Naive thymus-derived CD4-positive, alpha-beta T cell (primary cell): ENCODE measurements at regions not wholly inside any gene's neighbourhood (a gene's known extent, or its start where the extent isn't known, plus 50 kb on each side); places are given as distances from the start of the nearest gene placed in this dataset.
"Not testable (repeated sequence)": the region's sequence is repeated elsewhere in the genome, so short reads cannot be mapped to it uniquely, and the experiment has no call there.

ENCODE experiments used
- ATAC-seq: fragments of 150-1000 bp; cut with Tn5 transposase; 2 replicates; pipeline ENCODE4 v1.10.0; 2021; ENCODE audit warnings: mild to moderate bottlenecking, moderate library complexity
- CTCF ChIA-PET: fragments of 350-600 bp; sonication (Branson Sonifier 250); formaldehyde crosslinking; loops from one replicate; lab custom pipeline; 2021; ENCODE audit warnings: antibody characterized with exemption; lab: Charles Lee
- POLR2A ChIA-PET: fragments of 350-600 bp; sonication (Branson Sonifier 250); formaldehyde crosslinking; loops from one replicate; lab custom pipeline; 2021; ENCODE audit warnings: antibody characterized with exemption, inconsistent platforms; lab: Charles Lee
- DNase-seq, 9 donors: peaks; one replicate each; pipeline versions ENCODE4 v3.0.0 to v3.0.0-alpha.2; 2020 to 2022; ENCODE audit warnings: mixed read lengths in 1 of 9
- H3K27ac ChIP-seq: one replicate; pipeline ENCODE4 v1.7.0; 2013; ENCODE audit warnings: mild to moderate bottlenecking, low read depth, low read length, moderate library complexity
- H3K27me3 ChIP-seq, 2 donors: one replicate each; pipeline ENCODE4 v1.7.0; 2013; ENCODE audit warnings: low read length in 2 of 2, mild to moderate bottlenecking in 2 of 2, moderate library complexity in 2 of 2; ENCODE audit not compliant: control insufficient read depth in 2 of 2, insufficient read depth in 2 of 2
- H3K36me3 ChIP-seq, 3 experiments: 1 replicate in 2 of 3; 2 replicates in 1 of 3; pipeline ENCODE4 v1.7.0; 2013; ENCODE audit warnings: low read length in 3 of 3, mild to moderate bottlenecking in 3 of 3, moderate library complexity in 1 of 3; ENCODE audit not compliant: insufficient read depth in 3 of 3, control insufficient read depth in 2 of 3
- H3K4me1 ChIP-seq, 2 donors: one replicate each; pipeline ENCODE4 v1.7.0; 2013; ENCODE audit warnings: low read length in 2 of 2, mild to moderate bottlenecking in 2 of 2, moderate library complexity in 1 of 2; ENCODE audit not compliant: control insufficient read depth in 2 of 2, insufficient read depth in 2 of 2
- H3K4me3 ChIP-seq: 2 replicates; pipeline ENCODE4 v1.7.0; 2013; ENCODE audit warnings: mild to moderate bottlenecking, low read length
- H3K9me3 ChIP-seq, 3 experiments: 1 replicate in 2 of 3; 2 replicates in 1 of 3; pipeline ENCODE4 v1.7.0; 2013; ENCODE audit warnings: low read length in 3 of 3; ENCODE audit not compliant: control insufficient read depth in 2 of 3
- H3K27ac Mint-ChIP-seq, 9 donors: one replicate each; pipeline ENCODE4 v1.8.0; 2020 to 2022; ENCODE audit warnings: mixed read lengths in 9 of 9, mild to moderate bottlenecking in 8 of 9, moderate library complexity in 5 of 9, inconsistent platforms in 2 of 9
- H3K27me3 Mint-ChIP-seq, 5 donors: one replicate each; pipeline ENCODE4 v1.8.0; 2021 to 2022; ENCODE audit warnings: mixed read lengths in 5 of 5, mild to moderate bottlenecking in 1 of 5
- H3K36me3 Mint-ChIP-seq, 5 donors: one replicate each; pipeline ENCODE4 v1.8.0; 2020 to 2022; ENCODE audit warnings: mixed read lengths in 5 of 5, mild to moderate bottlenecking in 3 of 5, inconsistent platforms in 1 of 5
- H3K4me1 Mint-ChIP-seq, 7 donors: one replicate each; pipeline ENCODE4 v1.8.0; 2020 to 2022; ENCODE audit warnings: mixed read lengths in 7 of 7, mild to moderate bottlenecking in 3 of 7, inconsistent platforms in 1 of 7
- H3K4me3 Mint-ChIP-seq, 10 donors: one replicate each; pipeline ENCODE4 v1.8.0; 2020 to 2022; ENCODE audit warnings: mild to moderate bottlenecking in 10 of 10, mixed read lengths in 10 of 10, moderate library complexity in 6 of 10, inconsistent platforms in 2 of 10
- H3K9me3 Mint-ChIP-seq, 11 donors: one replicate each; pipeline ENCODE4 v1.8.0; 2020 to 2022; ENCODE audit warnings: mixed read lengths in 11 of 11, mild to moderate bottlenecking in 4 of 11, inconsistent platforms in 1 of 11, moderate library complexity in 1 of 11
- intact Hi-C, 2 donors: fragments of 100-400 bp; cut with micrococcal nuclease; formaldehyde crosslinking; loops; one replicate each; pipeline ENCODE4 v1.15.1; 2023

DNA sequence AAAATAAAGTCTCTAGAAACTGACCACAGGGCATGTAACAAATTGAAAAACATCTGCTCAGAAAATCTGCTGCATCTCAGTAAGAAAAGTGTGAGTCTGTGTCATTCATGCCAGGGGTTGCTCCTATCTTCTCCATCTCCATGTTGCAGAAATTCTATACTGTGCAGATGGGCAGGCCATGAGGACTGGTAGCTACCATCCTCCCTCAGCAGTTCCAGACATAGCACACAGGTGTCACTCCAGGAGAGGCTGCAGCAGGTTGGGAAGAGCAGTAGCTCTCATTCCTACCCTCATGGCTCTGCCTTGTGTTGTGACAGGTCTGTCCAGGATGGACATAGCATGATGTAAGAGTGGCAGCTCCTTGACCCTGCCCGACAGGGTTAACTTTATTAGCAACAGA is 173.4 kb downstream of the NDUFS4 start:
- Histone ChIP-seq H3K9me3 (no peaks in the 10 kb centered on the region), H3K4me3 (no peak overlapping the region), H3K27ac (no peak overlapping the region), H3K36me3 (no peaks in the 10 kb centered on the region), H3K27me3 (no peaks in the 10 kb centered on the region), H3K4me1 (no peaks in the 10 kb centered on the region)
- peaks cover 4 to 27% (median 11%) of the 10 kb centered on the region in 5 donors for H3K27me3 Mint-ChIP-seq
- intact Hi-C loops, result no loop called here
- H3K27ac Mint-ChIP-seq, result no peak overlapping the region
- DNase-seq (no peak), ATAC-seq (no peak)
- H3K4me3 Mint-ChIP-seq, result no peak overlapping the region
- ChIA-PET CTCF (no interaction called here), POLR2A (no interaction called here)
- H3K4me1 Mint-ChIP-seq, result peaks cover 0 to 8% (median 0%) of the 10 kb centered on the region in 7 donors
- H3K36me3 Mint-ChIP-seq, result peaks cover 0 to 4% (median 0%) of the 10 kb centered on the region in 5 donors
- H3K9me3 Mint-ChIP-seq, result peaks cover 0 to 27% (median 7%) of the 10 kb centered on the region in 11 donors

- Histone ChIP-seq H3K36me3 (no peaks in the 10 kb centered on the region), H3K9me3 (no peaks in the 10 kb centered on the region), H3K27me3 (no peaks in the 10 kb centered on the region), H3K4me1 (no peaks in the 10 kb centered on the region), H3K27ac (no peak overlapping the region), H3K4me3 (no peak overlapping the region)
- ChIA-PET CTCF (interaction anchor here (0.6 kb wide), 1 partner anchor 10 kb away, joined by 4 read pairs; no protein-coding TSS in a partner anchor), POLR2A (no interaction called here)
- Mint-ChIP-seq H3K9me3 (peaks cover 4 to 38% (median 15%) of the 10 kb centered on the region in 11 donors), H3K27me3 (peaks cover 4 to 28% (median 21%) of the 10 kb centered on the region in 5 donors), H3K4me3 (no peak overlapping the region), H3K36me3 (peaks cover 0 to 4% (median 0%) of the 10 kb centered on the region in 5 donors), H3K27ac (no peak overlapping the region), H3K4me1 (no peaks in the 10 kb centered on the region)
- ATAC-seq (no peak), DNase-seq (no peak)
- intact Hi-C loops, result no loop called here
Observed at GRCh38 chr5:53738105-53738504, 177.7 kb downstream of the NDUFS4 start.

DNA sequence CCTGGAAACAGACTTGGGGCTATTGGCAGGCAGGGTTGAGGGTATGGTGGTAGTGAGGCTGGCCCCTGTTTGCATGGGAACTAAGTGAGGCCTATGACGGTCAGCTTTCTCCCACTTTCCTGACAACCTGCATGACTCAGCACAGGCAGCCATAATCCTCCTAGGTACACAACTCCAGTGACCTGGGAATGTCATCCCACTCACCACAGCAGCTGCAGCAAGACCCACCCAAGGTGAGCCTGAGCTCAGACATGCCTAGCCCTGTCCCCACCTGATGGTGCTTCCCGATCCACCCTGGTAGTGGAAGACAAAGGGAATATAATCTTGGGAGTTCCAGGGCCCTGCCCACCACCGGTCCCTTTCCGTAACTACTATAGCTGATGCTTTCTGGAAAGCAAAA is 178.7 kb downstream of the NDUFS4 start:
- H3K9me3 Mint-ChIP-seq, result peaks cover 4 to 43% (median 15%) of the 10 kb centered on the region in 11 donors
- H3K36me3 ChIP-seq, result no peaks in the 10 kb centered on the region
- no peaks in the 10 kb centered on the region for H3K27me3 ChIP-seq
- H3K4me1 Mint-ChIP-seq, result no peaks in the 10 kb centered on the region
- ChIA-PET CTCF (no interaction called here), POLR2A (no interaction called here)
- H3K9me3 ChIP-seq, result no peaks in the 10 kb centered on the region
- DNase-seq, result no peak
- no peak overlapping the region for H3K27ac ChIP-seq
- no peak overlapping the region for H3K27ac Mint-ChIP-seq
- peaks cover 2 to 28% (median 21%) of the 10 kb centered on the region in 5 donors for H3K27me3 Mint-ChIP-seq
- no peak for ATAC-seq
- no peak overlapping the region for H3K4me3 ChIP-seq
- no peak overlapping the region for H3K4me3 Mint-ChIP-seq
- intact Hi-C loops, result no loop called here
- H3K36me3 Mint-ChIP-seq, result peaks cover 0 to 4% (median 0%) of the 10 kb centered on the region in 5 donors
- no peaks in the 10 kb centered on the region for H3K4me1 ChIP-seq

DNA sequence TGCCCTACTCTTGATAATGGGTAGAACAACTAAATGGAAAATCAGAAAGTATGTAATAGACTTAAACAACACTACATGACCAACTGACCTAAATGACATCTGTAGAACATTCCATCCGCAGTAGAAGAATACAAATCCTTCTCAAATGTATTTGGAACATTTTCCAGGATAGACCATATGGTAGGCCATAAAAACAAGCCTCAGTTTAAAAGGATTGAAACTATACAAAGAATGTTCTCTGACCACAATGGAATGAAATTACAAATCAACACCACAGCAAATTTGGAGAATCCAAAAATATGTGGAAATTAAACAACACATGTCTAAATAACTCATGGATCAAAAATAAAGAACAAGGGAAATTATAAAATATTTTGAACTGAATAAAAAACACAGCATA is 189.2 kb downstream of the NDUFS4 start:
- no peak overlapping the region for H3K27ac Mint-ChIP-seq
- DNase-seq, result no peak
- no peaks in the 10 kb centered on the region for H3K4me1 Mint-ChIP-seq
- no peaks in the 10 kb centered on the region for H3K9me3 ChIP-seq
- ATAC-seq, result no peak
- POLR2A ChIA-PET, result no interaction called here
- H3K27me3 Mint-ChIP-seq, result no peaks in the 10 kb centered on the region
- peaks cover 13 to 66% (median 33%) of the 10 kb centered on the region in 11 donors for H3K9me3 Mint-ChIP-seq
- H3K27ac ChIP-seq, result no peak overlapping the region
- no peaks in the 10 kb centered on the region for H3K4me1 ChIP-seq
- H3K27me3 ChIP-seq, result no peaks in the 10 kb centered on the region
- no peak overlapping the region for H3K4me3 ChIP-seq
- peaks cover 0 to 10% (median 2%) of the 10 kb centered on the region in 5 donors for H3K36me3 Mint-ChIP-seq
- intact Hi-C loops, result no loop called here
- no peaks in the 10 kb centered on the region for H3K36me3 ChIP-seq
- H3K4me3 Mint-ChIP-seq, result no peak overlapping the region
- CTCF ChIA-PET, result no interaction called here

- H3K27ac Mint-ChIP-seq, H3K4me3 ChIP-seq, POLR2A ChIA-PET, ATAC-seq, H3K27me3 ChIP-seq, H3K9me3 ChIP-seq, DNase-seq, H3K4me1 ChIP-seq, H3K4me1 Mint-ChIP-seq, H3K27ac ChIP-seq, H3K4me3 Mint-ChIP-seq, H3K27me3 Mint-ChIP-seq, CTCF ChIA-PET, intact Hi-C loops, H3K36me3 ChIP-seq: not testable (repeated sequence)
- Mint-ChIP-seq H3K36me3 (peaks cover 0 to 10% (median 2%) of the 10 kb centered on the region in 5 donors), H3K9me3 (peaks cover 16 to 80% (median 30%) of the 10 kb centered on the region in 11 donors)
Observed at GRCh38 chr5:53752282-53752681, 191.8 kb downstream of the NDUFS4 start.

GRCh38 chr5:53766673-53767072 is 206.2 kb downstream of the NDUFS4 start:
- H3K4me1 Mint-ChIP-seq, result no peaks in the 10 kb centered on the region
- DNase-seq, result no peak
- intact Hi-C loops, result no loop called here
- H3K27ac Mint-ChIP-seq, result no peak overlapping the region
- ChIA-PET CTCF (no interaction called here), POLR2A (no interaction called here)
- Histone ChIP-seq H3K4me1 (no peaks in the 10 kb centered on the region), H3K27ac (no peak overlapping the region), H3K36me3 (no peaks in the 10 kb centered on the region), H3K27me3 (no peaks in the 10 kb centered on the region), H3K9me3 (no peaks in the 10 kb centered on the region), H3K4me3 (no peak overlapping the region)
- H3K4me3 Mint-ChIP-seq, result no peak overlapping the region
- H3K36me3 Mint-ChIP-seq, result no peaks in the 10 kb centered on the region
- H3K9me3 Mint-ChIP-seq, result peaks cover 0 to 7% (median 4%) of the 10 kb centered on the region in 11 donors
- peaks cover 2 to 12% (median 11%) of the 10 kb centered on the region in 5 donors for H3K27me3 Mint-ChIP-seq
- no peak for ATAC-seq

- peaks cover 0 to 25% (median 0%) of the 10 kb centered on the region in 7 donors for H3K4me1 Mint-ChIP-seq
- H3K9me3 Mint-ChIP-seq, result no peaks in the 10 kb centered on the region
- peaks cover 0 to 3% (median 0%) of the 10 kb centered on the region in 5 donors for H3K27me3 Mint-ChIP-seq
- H3K36me3 Mint-ChIP-seq, result no peaks in the 10 kb centered on the region
- Histone ChIP-seq H3K27ac (no peak overlapping the region), H3K9me3 (no peaks in the 10 kb centered on the region), H3K27me3 (no peaks in the 10 kb centered on the region), H3K4me3 (no peak overlapping the region), H3K36me3 (no peaks in the 10 kb centered on the region), H3K4me1 (no peaks in the 10 kb centered on the region)
- POLR2A ChIA-PET, result no interaction called here
- ATAC-seq (no peak), DNase-seq (no peak)
- CTCF ChIA-PET, result no interaction called here
- peak overlapping the region in 2 of 9 donors; percentile 17 to 78 for H3K27ac Mint-ChIP-seq
- peak overlapping the region in 1 of 10 donors; percentile 37 for H3K4me3 Mint-ChIP-seq
- intact Hi-C loops, result no loop called here
Observed at GRCh38 chr5:53777864-53778618, 217.6 kb downstream of the NDUFS4 start.
